Activated T-cell treated with anti-CD3 and anti-CD28 coated beads, Interleukin-2, amount 50 U/mL, for 72 hours (primary cell): ENCODE measurements at regions not wholly inside any gene's neighbourhood (a gene's known extent, or its start where the extent isn't known, plus 50 kb on each side); places are given as distances from the start of the nearest gene placed in this dataset.

Source experiments
- ATAC-seq, 2 donors: fragments of 150-1000 bp; cut with Tn5 transposase; replicated peaks in 1 of 2; 2 replicates each; pipeline ENCODE4 v1.10.0; 2021; ENCODE audit warnings: moderate library complexity in 2 of 2, mild to moderate bottlenecking in 1 of 2
- DNase-seq, 2 donors: peaks; one replicate each; pipeline ENCODE4 v3.0.0; 2021 to 2022; ENCODE audit warnings: mixed read lengths in 1 of 2
- H3K27ac Mint-ChIP-seq: one replicate; pipeline ENCODE4 v1.8.0; 2022; ENCODE audit warnings: mild to moderate bottlenecking, moderate library complexity, mixed read lengths
- H3K27me3 Mint-ChIP-seq: one replicate; pipeline ENCODE4 v1.8.0; 2022; ENCODE audit warnings: low read depth, mixed read lengths
- H3K36me3 Mint-ChIP-seq, 2 donors: one replicate each; pipeline ENCODE4 v1.8.0; 2022; ENCODE audit warnings: mixed read lengths in 2 of 2, mild to moderate bottlenecking in 1 of 2; ENCODE audit not compliant: insufficient read depth in 2 of 2
- H3K4me1 Mint-ChIP-seq: one replicate; pipeline ENCODE4 v1.8.0; 2022; ENCODE audit warnings: low read depth, mixed read lengths
- H3K4me3 Mint-ChIP-seq, 2 donors: one replicate each; pipeline ENCODE4 v1.8.0; 2022; ENCODE audit warnings: mild to moderate bottlenecking in 2 of 2, mixed read lengths in 2 of 2, moderate library complexity in 2 of 2
- H3K9me3 Mint-ChIP-seq, 2 donors: one replicate each; pipeline ENCODE4 v1.8.0; 2022; ENCODE audit warnings: mixed read lengths in 2 of 2

DNA sequence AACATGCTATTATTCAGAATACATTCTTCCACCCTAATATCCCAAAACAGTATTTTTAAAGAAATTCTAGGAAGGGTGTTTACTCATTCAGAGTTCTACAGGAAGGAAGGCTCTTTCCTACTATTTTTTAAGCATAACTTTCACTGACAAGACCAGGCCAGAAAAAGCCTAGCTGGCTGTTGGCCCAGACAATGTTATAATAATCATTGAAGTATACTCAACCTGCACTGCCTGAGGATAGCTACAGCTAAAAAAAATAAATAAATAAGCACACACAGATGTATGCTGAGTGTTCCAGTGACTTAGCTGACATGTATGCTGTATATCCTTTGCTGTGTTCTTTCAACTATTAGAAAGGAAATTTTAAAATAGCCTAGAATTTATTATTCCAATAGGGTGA lies 145.8 kb upstream of the SPRY1 start:
- no peak overlapping the region for H3K4me3 Mint-ChIP-seq
- no peak for ATAC-seq
- no peaks in the 10 kb centered on the region for H3K36me3 Mint-ChIP-seq
- H3K27me3 Mint-ChIP-seq = no peaks in the 10 kb centered on the region
- DNase-seq = no peak
- no peak overlapping the region for H3K27ac Mint-ChIP-seq
- no peaks in the 10 kb centered on the region for H3K4me1 Mint-ChIP-seq
- no peaks in the 10 kb centered on the region for H3K9me3 Mint-ChIP-seq

- no peaks in the 10 kb centered on the region for H3K27me3 Mint-ChIP-seq
- H3K36me3 Mint-ChIP-seq = peaks cover 4 to 10% of the 10 kb centered on the region in 2 donors
- no peaks in the 10 kb centered on the region for H3K9me3 Mint-ChIP-seq
- DNase-seq (no peak), ATAC-seq (no peak)
- no peak overlapping the region for H3K4me3 Mint-ChIP-seq
- H3K27ac Mint-ChIP-seq = no peak overlapping the region
- H3K4me1 Mint-ChIP-seq = no peaks in the 10 kb centered on the region
Observed at GRCh38 chr4:123255971-123256370, 140.6 kb upstream of the SPRY1 start.

DNA sequence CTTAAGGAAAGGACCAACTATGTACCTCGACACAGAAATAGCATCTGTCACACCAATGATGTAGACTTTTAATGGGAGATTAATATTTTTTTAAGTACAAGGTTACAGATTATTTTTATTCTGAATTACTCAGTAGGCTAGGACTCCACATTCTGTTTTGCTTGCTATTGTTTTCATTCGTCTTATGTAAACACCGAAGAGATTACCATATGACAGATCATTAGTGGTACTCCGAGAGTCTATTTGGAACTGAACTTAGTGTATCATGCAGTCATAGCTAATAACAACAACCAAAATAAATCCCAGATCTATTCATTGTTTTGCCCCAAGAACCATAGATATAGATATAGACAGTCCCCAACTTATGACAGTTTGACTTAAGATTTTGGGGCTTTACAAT lies 139.7 kb upstream of the SPRY1 start:
- Mint-ChIP-seq H3K4me3 (no peak overlapping the region), H3K36me3 (peaks cover 4 to 12% of the 10 kb centered on the region in 2 donors), H3K27ac (no peak overlapping the region), H3K27me3 (no peaks in the 10 kb centered on the region), H3K4me1 (no peaks in the 10 kb centered on the region), H3K9me3 (no peaks in the 10 kb centered on the region)
- no peak for DNase-seq
- ATAC-seq = no peak

GRCh38 chr4:123257591-123257990 lies 139.0 kb upstream of the SPRY1 start:
- Mint-ChIP-seq H3K27me3 (no peaks in the 10 kb centered on the region), H3K36me3 (peaks cover 4 to 13% of the 10 kb centered on the region in 2 donors), H3K27ac (peak overlapping the region; percentile 20), H3K9me3 (no peaks in the 10 kb centered on the region), H3K4me1 (no peaks in the 10 kb centered on the region), H3K4me3 (no peak overlapping the region)
- ATAC-seq = no peak
- no peak for DNase-seq

GRCh38 chr4:123259676-123260646 lies 136.6 kb upstream of the SPRY1 start:
- Mint-ChIP-seq H3K4me1 (no peaks in the 10 kb centered on the region), H3K4me3 (no peak overlapping the region), H3K9me3 (no peaks in the 10 kb centered on the region), H3K27ac (no peak overlapping the region), H3K36me3 (peaks cover 4 to 15% of the 10 kb centered on the region in 2 donors), H3K27me3 (no peaks in the 10 kb centered on the region)
- DNase-seq (no peak), ATAC-seq (no peak)

GRCh38 chr4:123260653-123261052 lies 135.9 kb upstream of the SPRY1 start:
- DNase-seq (no peak), ATAC-seq (no peak)
- H3K9me3 Mint-ChIP-seq = no peaks in the 10 kb centered on the region
- no peak overlapping the region for H3K27ac Mint-ChIP-seq
- H3K4me1 Mint-ChIP-seq = no peaks in the 10 kb centered on the region
- H3K4me3 Mint-ChIP-seq = no peak overlapping the region
- H3K36me3 Mint-ChIP-seq = peaks cover 4 to 15% of the 10 kb centered on the region in 2 donors
- no peaks in the 10 kb centered on the region for H3K27me3 Mint-ChIP-seq

DNA sequence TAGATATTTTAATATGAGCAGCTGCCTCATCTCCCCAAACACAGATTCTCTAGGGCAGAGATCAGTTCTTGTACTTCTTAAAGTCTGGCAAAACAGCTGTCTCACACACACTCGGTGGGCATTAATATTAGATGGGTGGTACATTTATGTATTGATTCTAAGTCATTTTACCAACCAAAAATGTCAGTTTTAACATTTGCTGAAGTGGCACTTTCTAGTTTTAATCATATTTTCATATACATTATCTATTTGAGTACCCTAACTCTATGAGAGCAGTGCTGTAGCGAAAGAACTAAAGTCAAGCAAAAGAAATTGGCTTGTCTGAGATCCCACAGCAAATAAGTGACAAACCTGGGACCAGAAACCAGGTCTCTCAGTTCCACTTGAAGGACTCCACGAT lies 134.5 kb upstream of the SPRY1 start:
- H3K4me3 Mint-ChIP-seq = no peak overlapping the region
- H3K9me3 Mint-ChIP-seq = no peaks in the 10 kb centered on the region
- H3K4me1 Mint-ChIP-seq = no peaks in the 10 kb centered on the region
- DNase-seq (no peak), ATAC-seq (no peak)
- H3K27me3 Mint-ChIP-seq = no peaks in the 10 kb centered on the region
- H3K36me3 Mint-ChIP-seq = peaks cover 3 to 13% of the 10 kb centered on the region in 2 donors
- H3K27ac Mint-ChIP-seq = no peak overlapping the region

DNA sequence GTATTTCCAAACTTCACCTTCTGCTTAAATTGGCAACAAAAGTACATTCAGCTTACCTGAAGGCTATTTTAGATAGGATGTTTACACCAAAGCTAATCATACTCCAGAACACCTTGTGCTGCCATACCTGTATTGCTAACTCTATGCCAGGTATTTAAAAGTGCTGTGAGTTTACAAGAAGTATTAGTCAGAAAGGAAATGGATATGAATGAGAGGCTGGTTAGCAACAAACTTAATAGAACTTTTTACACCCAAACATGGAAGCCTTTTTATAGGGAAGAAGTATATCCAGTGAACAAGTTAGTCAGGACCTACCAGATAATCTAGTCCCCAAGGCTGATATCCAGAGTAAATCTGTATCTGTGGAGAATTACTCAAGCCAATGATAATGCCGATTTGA lies 131.2 kb upstream of the SPRY1 start:
- H3K9me3 Mint-ChIP-seq = no peaks in the 10 kb centered on the region
- H3K27ac Mint-ChIP-seq = no peak overlapping the region
- DNase-seq (no peak), ATAC-seq (no peak)
- no peaks in the 10 kb centered on the region for H3K4me1 Mint-ChIP-seq
- peaks cover 0 to 9% of the 10 kb centered on the region in 2 donors for H3K36me3 Mint-ChIP-seq
- no peak overlapping the region for H3K4me3 Mint-ChIP-seq
- no peaks in the 10 kb centered on the region for H3K27me3 Mint-ChIP-seq

DNA sequence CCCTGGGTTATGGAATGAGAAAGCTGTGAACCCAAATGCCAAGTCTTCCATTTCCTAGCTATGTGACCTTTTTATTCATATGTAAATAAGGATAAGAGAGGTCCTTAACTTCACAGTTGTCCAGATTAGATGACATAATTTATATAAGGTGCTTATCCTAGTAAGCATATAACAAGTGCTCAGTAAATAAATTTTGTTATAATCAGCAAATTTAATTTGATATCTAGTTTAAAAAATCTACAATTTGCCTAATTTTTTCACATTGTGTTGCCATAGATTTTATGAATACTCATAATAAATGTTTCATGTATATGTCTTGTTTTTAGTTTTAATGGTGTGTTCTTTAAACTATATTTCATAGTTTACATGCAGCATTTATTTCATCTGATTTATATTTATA lies 130.4 kb upstream of the SPRY1 start:
- ATAC-seq = no peak
- Mint-ChIP-seq H3K27me3 (no peaks in the 10 kb centered on the region), H3K4me3 (no peak overlapping the region), H3K9me3 (no peaks in the 10 kb centered on the region), H3K4me1 (no peaks in the 10 kb centered on the region), H3K27ac (no peak overlapping the region), H3K36me3 (peaks cover 0 to 3% of the 10 kb centered on the region in 2 donors)
- DNase-seq = no peak

- Mint-ChIP-seq H3K9me3 (peaks cover 6 to 13% of the 10 kb centered on the region in 2 donors), H3K4me3 (no peak overlapping the region), H3K27ac (no peak overlapping the region), H3K27me3 (no peaks in the 10 kb centered on the region), H3K36me3 (peaks cover 4 to 14% of the 10 kb centered on the region in 2 donors), H3K4me1 (no peaks in the 10 kb centered on the region)
- DNase-seq = no peak
- no peak for ATAC-seq
Observed at GRCh38 chr4:123278755-123279154, 117.8 kb upstream of the SPRY1 start.

- DNase-seq (no peak), ATAC-seq (no peak)
- Mint-ChIP-seq H3K27me3 (no peaks in the 10 kb centered on the region), H3K4me3 (no peak overlapping the region), H3K4me1 (no peaks in the 10 kb centered on the region), H3K36me3 (peaks cover 4 to 8% of the 10 kb centered on the region in 2 donors), H3K27ac (peak overlapping the region; percentile 43), H3K9me3 (peaks cover 3 to 5% of the 10 kb centered on the region in 2 donors)
Observed at GRCh38 chr4:123283371-123283895, 113.2 kb upstream of the SPRY1 start.

GRCh38 chr4:123284168-123284567 lies 112.4 kb upstream of the SPRY1 start:
- peaks cover 6 to 8% of the 10 kb centered on the region in 2 donors for H3K36me3 Mint-ChIP-seq
- H3K4me1 Mint-ChIP-seq = no peaks in the 10 kb centered on the region
- H3K4me3 Mint-ChIP-seq = no peak overlapping the region
- peaks cover 2 to 7% of the 10 kb centered on the region in 2 donors for H3K9me3 Mint-ChIP-seq
- no peak overlapping the region for H3K27ac Mint-ChIP-seq
- no peaks in the 10 kb centered on the region for H3K27me3 Mint-ChIP-seq
- ATAC-seq = no peak
- DNase-seq = no peak

GRCh38 chr4:123286903-123287466 lies 109.6 kb upstream of the SPRY1 start:
- no peaks in the 10 kb centered on the region for H3K27me3 Mint-ChIP-seq
- peaks cover 12 to 17% of the 10 kb centered on the region in 2 donors for H3K9me3 Mint-ChIP-seq
- no peak overlapping the region for H3K4me3 Mint-ChIP-seq
- DNase-seq (no peak), ATAC-seq (no peak)
- H3K4me1 Mint-ChIP-seq = no peaks in the 10 kb centered on the region
- H3K36me3 Mint-ChIP-seq = peaks cover 20 to 27% of the 10 kb centered on the region in 2 donors
- H3K27ac Mint-ChIP-seq = no peak overlapping the region
